NT2/D1 (cell line): ENCODE measurements at regions not wholly inside any gene's neighbourhood (a gene's known extent, or its start where the extent isn't known, plus 50 kb on each side); places are given as distances from the start of the nearest gene placed in this dataset.

Source experiments
- DNase-seq: peaks from one replicate; pipeline ENCODE4 v3.0.0-alpha.2; 2011; ENCODE audit warnings: low read depth, low spot score
- H3K27me3 ChIP-seq: 2 replicates; pipeline ENCODE4 v1.6.0; 2011; ENCODE audit warnings: mild to moderate bottlenecking; ENCODE audit not compliant: insufficient read length, insufficient read depth
- H3K36me3 ChIP-seq: 2 replicates; pipeline ENCODE4 v1.6.1; 2011; ENCODE audit warnings: mild to moderate bottlenecking, low read length, mixed read lengths; ENCODE audit not compliant: insufficient read depth, insufficient read length
- H3K4me1 ChIP-seq: 2 replicates; pipeline ENCODE4 v1.5.1; 2011; ENCODE audit not compliant: insufficient read depth, insufficient read length
- H3K4me3 ChIP-seq: 2 replicates; pipeline ENCODE4 v1.5.1; 2011; ENCODE audit warnings: low read depth; ENCODE audit not compliant: insufficient read length
- H3K9ac ChIP-seq: 2 replicates; pipeline ENCODE4 v1.6.0; 2011; ENCODE audit warnings: low read depth; ENCODE audit not compliant: insufficient read length
- H3K9me3 ChIP-seq: 2 replicates; pipeline ENCODE4 v1.5.1; 2011; ENCODE audit warnings: mild to moderate bottlenecking, low read length; ENCODE audit not compliant: insufficient read depth
- SUZ12 ChIP-seq: IDR thresholded peaks from 2 replicates; pipeline ENCODE4 v1.6.1; 2011; ENCODE audit not compliant: insufficient read length, insufficient read depth; ENCODE audit errors: extremely low read depth
- YY1 ChIP-seq: IDR thresholded peaks from 2 replicates; pipeline ENCODE4 v1.6.1; 2011; ENCODE audit not compliant: insufficient read length, insufficient read depth
- ZNF274 ChIP-seq: IDR thresholded peaks from 2 replicates; pipeline ENCODE4 v1.6.1; 2011; ENCODE audit warnings: mild to moderate bottlenecking, low read depth, low read length

DNA sequence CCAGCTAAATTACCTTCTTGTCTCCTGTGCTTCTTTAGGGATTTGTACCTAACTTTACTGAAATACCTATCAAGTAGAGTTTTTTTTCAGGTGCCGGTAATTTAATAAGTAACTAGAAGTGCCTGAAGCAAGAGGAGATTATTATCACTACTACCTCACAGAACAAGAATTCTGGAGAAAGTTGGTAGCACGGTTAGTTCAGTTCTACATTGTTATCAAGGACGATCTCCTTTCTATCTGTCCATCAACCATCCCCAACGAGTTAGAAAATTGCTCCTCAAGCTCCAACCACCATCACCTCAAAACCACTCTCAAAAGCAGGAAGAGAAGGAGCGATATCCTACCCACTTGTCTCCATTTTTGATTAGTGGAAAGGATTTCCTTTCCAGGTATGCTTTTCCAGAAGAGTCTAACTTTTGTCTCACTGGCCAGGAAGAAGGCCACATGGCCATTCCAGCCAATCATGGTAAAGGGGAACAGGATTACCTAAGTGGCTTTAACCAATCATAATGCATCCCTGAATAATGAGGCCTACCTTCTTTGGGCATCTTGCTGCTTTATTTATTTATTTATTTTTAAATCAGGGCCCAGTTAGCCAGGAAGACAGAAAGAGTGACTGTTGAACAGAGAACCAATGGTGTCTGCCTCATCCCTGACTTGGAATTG, 265.2 kb downstream of the SNX13 start:
- TF ChIP-seq ZNF274, result no peak
- no peak for TF ChIP-seq SUZ12
- no peak for TF ChIP-seq YY1
- Histone ChIP-seq H3K4me3 (no peak overlapping the region), H3K4me1 (peaks cover 2% of the 10 kb centered on the region), H3K27me3 (no peaks in the 10 kb centered on the region), H3K9ac (no peak overlapping the region), H3K36me3 (no peaks in the 10 kb centered on the region), H3K9me3 (no peaks in the 10 kb centered on the region)
- no peak for DNase-seq

DNA sequence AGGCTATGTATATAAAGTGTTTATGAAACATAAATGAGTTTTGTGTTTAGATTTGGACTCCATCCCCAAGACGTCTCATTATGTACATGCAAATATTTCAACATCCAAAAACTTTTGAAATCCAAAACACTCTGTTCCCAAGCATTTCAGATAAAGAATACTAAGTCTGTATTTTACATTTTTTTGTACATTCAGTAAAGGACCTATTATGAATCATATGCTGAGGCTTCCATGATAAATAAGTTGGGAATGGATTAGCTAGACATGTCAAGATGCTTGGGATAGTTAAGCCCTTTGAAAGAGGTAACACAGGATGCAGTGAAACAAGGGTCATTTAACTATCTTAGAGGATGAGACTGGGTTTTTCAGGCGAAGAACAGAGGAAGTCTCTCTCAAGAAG, 262.9 kb downstream of the SNX13 start:
- no peak overlapping the region for H3K9ac ChIP-seq
- TF ChIP-seq ZNF274, result no peak
- H3K9me3 ChIP-seq, result no peaks in the 10 kb centered on the region
- H3K4me1 ChIP-seq, result peaks cover 5% of the 10 kb centered on the region
- no peak for DNase-seq
- no peaks in the 10 kb centered on the region for H3K27me3 ChIP-seq
- no peak overlapping the region for H3K4me3 ChIP-seq
- H3K36me3 ChIP-seq, result no peaks in the 10 kb centered on the region

DNA sequence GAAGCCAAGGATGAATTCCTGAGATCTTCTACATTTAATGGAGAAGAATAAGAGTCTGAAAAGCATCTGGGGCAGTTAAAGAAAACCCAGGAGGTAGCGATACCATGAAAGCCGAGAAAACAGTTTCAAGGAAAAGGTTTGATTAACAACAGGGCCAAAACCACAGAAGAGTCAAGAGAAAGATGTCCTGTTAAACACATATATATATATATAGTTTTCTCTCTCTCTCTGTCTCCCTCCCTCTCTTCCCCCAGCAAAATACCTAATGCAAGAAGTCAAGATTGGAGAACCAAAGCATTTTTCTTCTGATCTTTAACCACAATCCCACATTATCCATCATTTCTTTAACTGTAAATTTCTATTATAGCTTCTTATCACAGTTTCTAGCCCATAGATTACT, 261.4 kb downstream of the SNX13 start:
- TF ChIP-seq YY1 (no peak), SUZ12 (no peak), ZNF274 (no peak)
- peaks cover 5% of the 10 kb centered on the region for H3K4me1 ChIP-seq
- no peak overlapping the region for H3K4me3 ChIP-seq
- H3K9me3 ChIP-seq, result no peaks in the 10 kb centered on the region
- no peaks in the 10 kb centered on the region for H3K27me3 ChIP-seq
- no peak overlapping the region for H3K9ac ChIP-seq
- DNase-seq, result no peak
- H3K36me3 ChIP-seq, result no peaks in the 10 kb centered on the region

DNA sequence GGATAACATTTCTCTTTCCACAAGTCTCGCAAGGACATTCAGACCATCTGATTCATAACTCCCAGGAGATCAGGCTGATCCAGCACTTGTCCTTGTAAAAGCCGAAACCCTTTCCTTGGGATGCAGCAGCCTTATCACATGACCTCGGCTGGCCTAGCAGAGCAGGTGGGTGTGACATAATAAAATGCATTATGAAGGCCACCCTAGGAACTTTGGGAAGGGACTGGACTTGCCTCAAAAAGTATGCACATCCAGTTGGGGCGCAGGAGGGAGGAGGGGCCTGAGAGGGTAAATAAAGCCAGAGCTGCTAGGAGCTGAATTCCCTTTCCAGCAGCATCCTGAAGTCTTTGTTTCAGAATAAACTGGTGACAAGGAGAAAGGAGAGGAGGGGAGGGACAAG, 260.8 kb downstream of the SNX13 start:
- Histone ChIP-seq H3K4me1 (peaks cover 5% of the 10 kb centered on the region), H3K36me3 (no peaks in the 10 kb centered on the region), H3K4me3 (no peak overlapping the region), H3K9me3 (no peaks in the 10 kb centered on the region), H3K9ac (no peak overlapping the region), H3K27me3 (no peaks in the 10 kb centered on the region)
- no peak for TF ChIP-seq SUZ12
- TF ChIP-seq YY1, result no peak
- TF ChIP-seq ZNF274, result no peak
- DNase-seq, result no peak

DNA sequence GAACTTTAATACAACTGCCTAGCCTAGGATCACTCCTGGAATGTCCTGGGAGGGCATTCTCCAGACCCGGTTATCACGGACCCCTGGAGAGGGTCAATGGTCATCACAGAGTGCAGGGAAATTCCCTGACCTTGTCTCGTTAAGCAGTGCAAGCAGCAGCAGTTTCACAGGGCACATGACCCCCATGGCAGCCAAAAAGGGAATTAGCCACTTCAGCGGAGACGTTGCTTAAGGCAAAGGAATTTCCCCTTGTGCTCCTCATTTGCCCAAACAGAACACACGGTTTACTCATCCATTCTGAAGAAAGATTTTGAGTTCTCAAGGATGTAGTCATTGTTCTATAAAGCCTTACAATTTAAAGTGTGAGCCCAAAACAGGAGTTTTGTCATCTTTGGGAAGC, 260.3 kb downstream of the SNX13 start:
- H3K9ac ChIP-seq, result no peak overlapping the region
- H3K4me1 ChIP-seq, result peaks cover 5% of the 10 kb centered on the region
- TF ChIP-seq SUZ12 (no peak), YY1 (no peak), ZNF274 (no peak)
- no peaks in the 10 kb centered on the region for H3K9me3 ChIP-seq
- DNase-seq, result no peak
- H3K27me3 ChIP-seq, result no peaks in the 10 kb centered on the region
- no peak overlapping the region for H3K4me3 ChIP-seq
- no peaks in the 10 kb centered on the region for H3K36me3 ChIP-seq

DNA sequence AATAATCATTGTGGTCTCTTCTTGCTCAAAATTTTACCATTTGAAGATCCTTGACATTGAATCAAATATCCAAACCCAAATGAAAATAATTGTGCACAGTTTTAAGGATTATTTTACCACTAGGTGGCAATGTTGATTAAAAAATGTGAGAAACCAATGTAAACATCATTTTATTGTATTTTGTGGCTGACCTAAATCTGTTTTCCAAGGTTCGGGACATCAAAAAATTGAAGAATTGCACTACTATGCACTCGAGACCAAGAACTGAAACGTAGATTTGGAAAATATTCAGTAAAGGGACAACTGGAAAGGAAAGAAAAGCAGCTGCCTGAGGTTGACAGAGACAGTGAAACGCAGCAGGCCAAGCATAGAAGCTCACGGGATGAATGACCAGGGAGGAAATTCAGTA, 259.3 kb downstream of the SNX13 start:
- Histone ChIP-seq H3K4me1 (peaks cover 5% of the 10 kb centered on the region), H3K4me3 (no peak overlapping the region), H3K9ac (no peak overlapping the region), H3K9me3 (no peaks in the 10 kb centered on the region), H3K36me3 (no peaks in the 10 kb centered on the region), H3K27me3 (no peaks in the 10 kb centered on the region)
- DNase-seq, result no peak
- TF ChIP-seq ZNF274 (no peak), YY1 (no peak), SUZ12 (no peak)

DNA sequence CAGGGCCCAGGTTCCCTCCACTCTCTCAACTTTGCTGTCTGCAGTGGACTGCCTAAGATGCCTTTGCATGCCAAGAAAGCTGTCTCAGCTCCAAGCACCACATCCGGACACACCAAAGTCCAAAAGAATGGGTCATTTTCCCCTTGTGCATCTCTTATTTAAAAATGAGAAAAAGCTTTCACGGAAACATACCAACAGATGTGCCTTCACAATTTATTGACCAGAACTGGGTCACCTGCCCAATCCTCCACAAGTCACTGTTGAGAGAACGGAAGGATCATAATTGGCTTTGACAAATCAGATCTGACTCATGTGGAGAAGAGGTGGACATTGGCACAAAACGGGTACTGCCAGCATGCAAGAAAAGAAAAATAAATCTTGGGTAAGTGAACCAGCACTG, 258.3 kb downstream of the SNX13 start:
- H3K4me1 ChIP-seq, result peaks cover 5% of the 10 kb centered on the region
- H3K4me3 ChIP-seq, result no peak overlapping the region
- no peaks in the 10 kb centered on the region for H3K36me3 ChIP-seq
- no peak overlapping the region for H3K9ac ChIP-seq
- no peak for TF ChIP-seq YY1
- no peak for TF ChIP-seq SUZ12
- no peak for TF ChIP-seq ZNF274
- H3K27me3 ChIP-seq, result no peaks in the 10 kb centered on the region
- no peaks in the 10 kb centered on the region for H3K9me3 ChIP-seq
- no peak for DNase-seq

DNA sequence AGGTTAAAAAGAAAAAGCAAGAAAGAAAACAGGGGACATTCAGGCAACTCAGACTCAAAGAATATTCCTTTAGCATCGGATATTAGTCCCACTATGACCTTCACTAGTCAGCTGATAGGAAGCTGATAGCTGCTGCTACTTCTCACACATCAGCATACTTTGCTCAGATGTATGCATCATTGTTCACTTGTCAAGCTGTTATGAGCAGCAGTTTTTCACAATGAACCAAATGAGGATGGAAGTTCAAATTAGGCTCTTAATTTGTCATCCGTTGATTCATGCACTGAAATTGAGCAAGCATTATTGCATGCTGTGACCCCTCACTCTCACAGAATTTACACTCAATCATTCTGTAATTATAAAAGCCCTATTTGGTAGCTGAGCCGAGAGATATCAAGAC, 257.7 kb downstream of the SNX13 start:
- no peak for TF ChIP-seq ZNF274
- TF ChIP-seq SUZ12, result no peak
- TF ChIP-seq YY1, result no peak
- Histone ChIP-seq H3K36me3 (no peaks in the 10 kb centered on the region), H3K4me3 (no peak overlapping the region), H3K9me3 (no peaks in the 10 kb centered on the region), H3K27me3 (no peaks in the 10 kb centered on the region), H3K9ac (no peak overlapping the region), H3K4me1 (peaks cover 5% of the 10 kb centered on the region)
- DNase-seq, result no peak
